IMR-90 (cell line): ENCODE measurements at regions not wholly inside any gene's neighbourhood (a gene's known extent, or its start where the extent isn't known, plus 50 kb on each side); places are given as distances from the start of the nearest gene placed in this dataset.
A peak's percentile ranks its signal among the peaks of the same experiment; 100 is the strongest.

ENCODE experiments used
- ATAC-seq: fragments of 200-7000 bp; cut with Tn5 transposase; 2 replicates; pipeline ENCODE4 v1.9.1; 2020; ENCODE audit warnings: low read depth, mild to moderate bottlenecking, moderate library complexity
- BruUV-seq: library from RNA; stranded (reverse); fragments of 400-500 nt; replicated peaks from 2 replicates; lab custom pipeline; 2021; lab: Mats Ljungman, UMichigan
- CTCF ChIA-PET: fragments of 300-600 bp; formaldehyde crosslinking; extraction: SDS; loops from one replicate; lab custom pipeline; 2021; ENCODE audit warnings: antibody characterized with exemption; lab: Yijun Ruan, JAX
- POLR2A ChIA-PET: fragments of 300-600 bp; sonication (Branson Sonifier 250); formaldehyde crosslinking; loops from one replicate; lab custom pipeline; 2022; ENCODE audit warnings: antibody characterized with exemption; ENCODE audit not compliant: unreplicated experiment; lab: Charles Lee
- DNase-seq: peaks from one replicate; pipeline ENCODE4 v3.0.0; 2013
- H2AFZ ChIP-seq: replicated peaks from 2 replicates; pipeline ENCODE3; 2013; ENCODE audit warnings: low read length, mild to moderate bottlenecking; ENCODE audit not compliant: poor library complexity
- H2AK5ac ChIP-seq: 2 replicates; pipeline ENCODE4 v1.6.1; 2013; ENCODE audit warnings: low read depth, low read length, inconsistent platforms
- H2AK9ac ChIP-seq: replicated peaks from 2 replicates; pipeline ENCODE3; 2013; ENCODE audit warnings: mild to moderate bottlenecking, low read depth, low read length, moderate library complexity; ENCODE audit not compliant: poor library complexity
- H2BK120ac ChIP-seq: 2 replicates; pipeline ENCODE4 v1.6.1; 2013; ENCODE audit warnings: low read depth, low read length, inconsistent platforms
- H2BK15ac ChIP-seq: 3 replicates; pipeline ENCODE4 v1.6.1; 2013; ENCODE audit warnings: low read depth, low read length, inconsistent platforms
- H2BK20ac ChIP-seq: 2 replicates; pipeline ENCODE4 v1.6.1; 2013; ENCODE audit warnings: low read depth, mild to moderate bottlenecking, inconsistent platforms, low read length, moderate library complexity
- H2BK5ac ChIP-seq: 2 replicates; pipeline ENCODE4 v1.6.1; 2013; ENCODE audit warnings: mild to moderate bottlenecking, low read depth, low read length, inconsistent platforms; ENCODE audit not compliant: poor library complexity, severe bottlenecking
- H3K14ac ChIP-seq: replicated peaks from 2 replicates; pipeline ENCODE4 v1.6.1; 2013; ENCODE audit warnings: low read depth, low read length, inconsistent platforms
- H3K18ac ChIP-seq: 2 replicates; pipeline ENCODE4 v1.6.1; 2013; ENCODE audit warnings: low read depth, low read length, control low read depth
- H3K23ac ChIP-seq: 2 replicates; pipeline ENCODE4 v1.6.1; 2013; ENCODE audit warnings: low read depth, low read length, inconsistent platforms
- H3K27ac ChIP-seq: 2 replicates; pipeline ENCODE4 v1.5.1; 2013; ENCODE audit warnings: mild to moderate bottlenecking, control low read depth, low read length; ENCODE audit not compliant: insufficient read depth
- H3K27me3 ChIP-seq: 2 replicates; pipeline ENCODE4 v1.6.1; 2013; ENCODE audit warnings: low read length; ENCODE audit not compliant: control insufficient read depth, insufficient read depth
- H3K36me3 ChIP-seq: 2 replicates; pipeline ENCODE4 v1.6.1; 2013; ENCODE audit warnings: low read length, mixed read lengths; ENCODE audit not compliant: control insufficient read depth, insufficient read depth
- H3K4ac ChIP-seq: 2 replicates; pipeline ENCODE4 v1.6.1; 2013; ENCODE audit warnings: low read depth, low read length, inconsistent platforms
- H3K4me1 ChIP-seq: 2 replicates; pipeline ENCODE4 v1.6.1; 2013; ENCODE audit warnings: low read length, mixed read lengths; ENCODE audit not compliant: control insufficient read depth, insufficient read depth
- H3K4me2 ChIP-seq: 2 replicates; pipeline ENCODE4 v1.6.1; 2013; ENCODE audit warnings: low read depth, mild to moderate bottlenecking, control low read depth, low read length, moderate library complexity
- H3K4me3 ChIP-seq: 2 replicates; pipeline ENCODE4 v1.5.1; 2013; ENCODE audit warnings: low read depth, mild to moderate bottlenecking, control low read depth, low read length, moderate library complexity; ENCODE audit not compliant: insufficient read depth
- H3K56ac ChIP-seq: 2 replicates; pipeline ENCODE4 v1.6.1; 2013; ENCODE audit warnings: low read length, inconsistent platforms; ENCODE audit not compliant: insufficient read depth; ENCODE audit errors: extremely low read depth
- H3K79me1 ChIP-seq, 2 experiments: 2 replicates each; pipeline ENCODE4 v1.6.1; 2013; ENCODE audit warnings: low read length in 2 of 2, inconsistent platforms in 1 of 2, low read depth in 1 of 2
- H3K9ac ChIP-seq: 2 replicates; pipeline ENCODE4 v1.6.1; 2013; ENCODE audit warnings: low read depth, low read length, control low read depth
- H3K9me1 ChIP-seq: 2 replicates; pipeline ENCODE4 v1.6.1; 2013; ENCODE audit warnings: low read length, inconsistent platforms; ENCODE audit not compliant: insufficient read depth
- H3K9me3 ChIP-seq: 2 replicates; pipeline ENCODE4 v1.6.1; 2013; ENCODE audit warnings: low read length; ENCODE audit not compliant: control insufficient read depth, insufficient read depth
- H4K20me1 ChIP-seq: 2 replicates; pipeline ENCODE4 v1.6.1; 2013; ENCODE audit warnings: low read length, inconsistent platforms; ENCODE audit not compliant: insufficient read depth
- H4K5ac ChIP-seq: 2 replicates; pipeline ENCODE4 v1.6.1; 2013; ENCODE audit warnings: mild to moderate bottlenecking, low read depth, low read length, control low read depth
- H4K8ac ChIP-seq, 2 experiments: 2 replicates each; pipeline ENCODE4 v1.6.1; 2013; ENCODE audit warnings: low read depth in 2 of 2, low read length in 2 of 2, control low read depth in 1 of 2, inconsistent platforms in 1 of 2
- H4K91ac ChIP-seq: 2 replicates; pipeline ENCODE4 v1.6.1; 2013; ENCODE audit warnings: low read depth, low read length, inconsistent platforms; ENCODE audit not compliant: insufficient read depth
- BHLHE40 ChIP-seq: fragments of 150-350 bp; IDR thresholded peaks from 2 replicates; pipeline ENCODE4 v1.6.1; 2016; ENCODE audit warnings: mild to moderate bottlenecking, low read depth, low read length
- CEBPB ChIP-seq: IDR thresholded peaks from 2 replicates; pipeline ENCODE4 v1.6.1; 2012; ENCODE audit warnings: low read depth, low read length, improper control_type of control experiment
- CHD1 ChIP-seq: IDR thresholded peaks from 2 replicates; pipeline ENCODE4 v1.6.1; 2012; ENCODE audit warnings: low read depth, low read length, improper control_type of control experiment
- FOS ChIP-seq: fragments of 150-350 bp; IDR thresholded peaks from 2 replicates; pipeline ENCODE4 v1.6.1; 2016; ENCODE audit warnings: low read depth, low read length
- MAFK ChIP-seq: IDR thresholded peaks from 2 replicates; pipeline ENCODE4 v1.6.1; 2012; ENCODE audit warnings: low read depth, low read length, improper control_type of control experiment
- MAZ ChIP-seq: IDR thresholded peaks from 2 replicates; pipeline ENCODE4 v1.6.1; 2012; ENCODE audit warnings: low read depth, mild to moderate bottlenecking, low read length, improper control_type of control experiment, moderate library complexity, borderline replicate concordance
- MXI1 ChIP-seq: IDR thresholded peaks from 2 replicates; pipeline ENCODE4 v1.6.1; 2012; ENCODE audit warnings: low read depth, mild to moderate bottlenecking, low read length, moderate library complexity, borderline replicate concordance
- NFE2L2 ChIP-seq: fragments of 150-350 bp; IDR thresholded peaks from 2 replicates; pipeline ENCODE4 v1.6.1; 2016; ENCODE audit warnings: low read depth, mild to moderate bottlenecking, low read length
- POLR2A ChIP-seq: IDR thresholded peaks from 2 replicates; pipeline ENCODE4 v1.6.1; 2012; ENCODE audit warnings: mild to moderate bottlenecking, low read depth, low read length
- RAD21 ChIP-seq: IDR thresholded peaks from 2 replicates; pipeline ENCODE4 v1.6.1; 2012; ENCODE audit warnings: low read length, improper control_type of control experiment
- RCOR1 ChIP-seq: IDR thresholded peaks from 2 replicates; pipeline ENCODE4 v1.6.1; 2012; ENCODE audit warnings: mild to moderate bottlenecking, low read length, improper control_type of control experiment; ENCODE audit not compliant: insufficient replicate concordance
- RFX5 ChIP-seq: IDR thresholded peaks from 2 replicates; pipeline ENCODE4 v1.8.0; 2012; ENCODE audit warnings: low read depth, mild to moderate bottlenecking, low read length, moderate library complexity
- SMC3 ChIP-seq: fragments of 150-350 bp; IDR thresholded peaks from 2 replicates; pipeline ENCODE4 v1.6.1; 2016; ENCODE audit warnings: low read depth, mild to moderate bottlenecking, antibody characterized with exemption, low read length, moderate library complexity
- WGBS, 2 experiments: methylation state at CpG; one replicate each; pipeline versions ENCODE4 v1.1.5 to v1.1.7; 2013; ENCODE audit warnings: missing lambda C conversion rate in 2 of 2; ENCODE audit not compliant: insufficient read length in 1 of 2; ENCODE audit errors: extremely low coverage in 2 of 2; 5-methylcytosine and 5-hydroxymethylcytosine counted together
- dilution Hi-C: fragments of 300-500 bp; cut with HindIII; formaldehyde crosslinking; loops from one replicate; pipeline ENCODE4 v1.14.3; 2018; ENCODE audit warnings: low sequenced_read_pairs; ENCODE audit not compliant: unreplicated experiment
- in situ Hi-C: fragments of 300-500 bp; cut with MboI; formaldehyde crosslinking; loops from 3 replicates; pipeline ENCODE4 v1.14.3; 2019; ENCODE audit warnings: low sequenced_read_pairs, inconsistent platforms, mixed read lengths
- intact Hi-C: fragments of 100-400 bp; cut with micrococcal nuclease; formaldehyde crosslinking; loops from 2 replicates; pipeline ENCODE4 v1.10.0; 2022
- TF ChIP-seq, protein P1 (sequence below): conservative IDR thresholded peaks from 2 replicates; pipeline ENCODE4 v1.5.1; 2012; ENCODE audit warnings: mild to moderate bottlenecking, low read depth, low read length, improper control_type of control experiment
- TF ChIP-seq, protein P2 (sequence below): fragments of 150-350 bp; IDR thresholded peaks from 2 replicates; pipeline ENCODE4 v1.6.1; 2016; ENCODE audit warnings: low read depth, mild to moderate bottlenecking, low read length, moderate library complexity, borderline replicate concordance
- TF ChIP-seq, protein P3 (sequence below): fragments of 150-350 bp; IDR thresholded peaks from 2 replicates; pipeline ENCODE4 v1.6.1; 2017; ENCODE audit warnings: mild to moderate bottlenecking, antibody characterized with exemption, low read length, low read depth

DNA sequence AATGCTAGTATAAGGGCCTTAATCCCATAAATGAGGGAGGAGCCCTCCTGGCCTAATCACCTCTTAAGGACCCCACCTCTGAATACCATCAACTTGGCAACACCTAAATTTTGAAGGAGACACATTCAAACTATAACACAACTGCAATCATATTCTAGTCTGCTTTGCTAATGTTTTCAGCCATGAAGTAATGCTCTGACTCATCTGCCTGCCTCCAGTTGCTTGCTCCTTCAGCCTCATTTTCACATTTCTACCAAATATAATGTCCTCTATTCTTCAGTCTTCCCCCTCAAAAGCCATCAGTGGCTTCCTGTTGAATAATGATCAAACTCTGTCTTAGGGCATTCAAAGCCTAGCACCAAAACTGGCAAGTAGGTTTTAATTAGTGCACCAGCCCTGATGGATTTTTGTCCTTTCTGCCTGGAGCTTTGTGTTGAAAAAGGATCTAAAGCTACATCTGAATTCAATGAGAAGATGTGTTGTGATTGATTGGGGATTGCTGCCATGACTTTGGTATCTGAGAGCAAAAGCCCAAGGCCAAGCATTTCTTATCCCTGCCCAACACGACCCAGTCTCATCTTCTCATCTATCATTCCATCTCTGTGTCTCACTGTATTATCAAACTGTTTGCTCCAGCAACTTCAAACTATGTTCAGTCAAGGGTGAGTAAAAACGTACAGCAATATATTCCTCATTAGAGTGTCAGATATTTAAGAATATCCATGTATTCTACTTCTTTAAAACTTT is 140.8 kb upstream of the ELAC2 start:
- no peak overlapping the region for H3K14ac ChIP-seq
- dilution Hi-C loops (no loop called here), in situ Hi-C loops (no loop called here), intact Hi-C loops (no loop called here)
- peak; percentile 17 for DNase-seq
- H3K4me1 ChIP-seq = no peaks in the 10 kb centered on the region; the same call in 1 of the 2 replicates
- no peak overlapping the region for H4K8ac ChIP-seq
- H3K4me3 ChIP-seq = no peak overlapping the region
- CTCF ChIA-PET = no interaction called here
- no peak overlapping the region for H3K56ac ChIP-seq
- no peaks in the 10 kb centered on the region for H3K79me1 ChIP-seq
- H2BK15ac ChIP-seq = no peak overlapping the region
- no peak overlapping the region for H3K9ac ChIP-seq
- BruUV-seq = no TSS peak
- H3K27me3 ChIP-seq = no peaks in the 10 kb centered on the region; the same call in 1 of the 2 replicates
- H3K23ac ChIP-seq = no peak overlapping the region
- H2AK9ac ChIP-seq = no peak overlapping the region
- H2AFZ ChIP-seq = no peak overlapping the region
- H3K36me3 ChIP-seq = no peaks in the 10 kb centered on the region
- no peak overlapping the region for H2BK5ac ChIP-seq
- no peak overlapping the region for H3K27ac ChIP-seq
- no peak overlapping the region for H3K4ac ChIP-seq
- H2AK5ac ChIP-seq = no peak overlapping the region
- no peaks in the 10 kb centered on the region for H4K20me1 ChIP-seq
- no peak overlapping the region for H2BK20ac ChIP-seq
- H2BK120ac ChIP-seq = no peak overlapping the region
- no peak for ATAC-seq
- no CpG with 5 or more reads among the region's 2 CpGs for WGBS, 2 experiments
- H3K9me1 ChIP-seq = no peaks in the 10 kb centered on the region
- no peaks in the 10 kb centered on the region for H3K9me3 ChIP-seq
- TF ChIP-seq, protein P1, sequence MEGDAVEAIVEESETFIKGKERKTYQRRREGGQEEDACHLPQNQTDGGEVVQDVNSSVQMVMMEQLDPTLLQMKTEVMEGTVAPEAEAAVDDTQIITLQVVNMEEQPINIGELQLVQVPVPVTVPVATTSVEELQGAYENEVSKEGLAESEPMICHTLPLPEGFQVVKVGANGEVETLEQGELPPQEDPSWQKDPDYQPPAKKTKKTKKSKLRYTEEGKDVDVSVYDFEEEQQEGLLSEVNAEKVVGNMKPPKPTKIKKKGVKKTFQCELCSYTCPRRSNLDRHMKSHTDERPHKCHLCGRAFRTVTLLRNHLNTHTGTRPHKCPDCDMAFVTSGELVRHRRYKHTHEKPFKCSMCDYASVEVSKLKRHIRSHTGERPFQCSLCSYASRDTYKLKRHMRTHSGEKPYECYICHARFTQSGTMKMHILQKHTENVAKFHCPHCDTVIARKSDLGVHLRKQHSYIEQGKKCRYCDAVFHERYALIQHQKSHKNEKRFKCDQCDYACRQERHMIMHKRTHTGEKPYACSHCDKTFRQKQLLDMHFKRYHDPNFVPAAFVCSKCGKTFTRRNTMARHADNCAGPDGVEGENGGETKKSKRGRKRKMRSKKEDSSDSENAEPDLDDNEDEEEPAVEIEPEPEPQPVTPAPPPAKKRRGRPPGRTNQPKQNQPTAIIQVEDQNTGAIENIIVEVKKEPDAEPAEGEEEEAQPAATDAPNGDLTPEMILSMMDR = no peak
- no peak for TF ChIP-seq BHLHE40
- no peak for TF ChIP-seq FOS
- no peak for TF ChIP-seq MXI1
- TF ChIP-seq CHD1 = no peak
- no peak for TF ChIP-seq NFE2L2
- no peak for TF ChIP-seq MAFK
- no peak for TF ChIP-seq MAZ
- TF ChIP-seq, protein P2, sequence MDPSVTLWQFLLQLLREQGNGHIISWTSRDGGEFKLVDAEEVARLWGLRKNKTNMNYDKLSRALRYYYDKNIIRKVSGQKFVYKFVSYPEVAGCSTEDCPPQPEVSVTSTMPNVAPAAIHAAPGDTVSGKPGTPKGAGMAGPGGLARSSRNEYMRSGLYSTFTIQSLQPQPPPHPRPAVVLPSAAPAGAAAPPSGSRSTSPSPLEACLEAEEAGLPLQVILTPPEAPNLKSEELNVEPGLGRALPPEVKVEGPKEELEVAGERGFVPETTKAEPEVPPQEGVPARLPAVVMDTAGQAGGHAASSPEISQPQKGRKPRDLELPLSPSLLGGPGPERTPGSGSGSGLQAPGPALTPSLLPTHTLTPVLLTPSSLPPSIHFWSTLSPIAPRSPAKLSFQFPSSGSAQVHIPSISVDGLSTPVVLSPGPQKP = no peak
- no peak for TF ChIP-seq RAD21
- TF ChIP-seq, protein P3, sequence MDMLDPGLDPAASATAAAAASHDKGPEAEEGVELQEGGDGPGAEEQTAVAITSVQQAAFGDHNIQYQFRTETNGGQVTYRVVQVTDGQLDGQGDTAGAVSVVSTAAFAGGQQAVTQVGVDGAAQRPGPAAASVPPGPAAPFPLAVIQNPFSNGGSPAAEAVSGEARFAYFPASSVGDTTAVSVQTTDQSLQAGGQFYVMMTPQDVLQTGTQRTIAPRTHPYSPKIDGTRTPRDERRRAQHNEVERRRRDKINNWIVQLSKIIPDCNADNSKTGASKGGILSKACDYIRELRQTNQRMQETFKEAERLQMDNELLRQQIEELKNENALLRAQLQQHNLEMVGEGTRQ = no peak
- no peak for TF ChIP-seq SMC3
- TF ChIP-seq CEBPB = no peak
- no peak for TF ChIP-seq RFX5
- no peak for TF ChIP-seq POLR2A
- no peak for TF ChIP-seq RCOR1
- H4K91ac ChIP-seq = no peak overlapping the region
- POLR2A ChIA-PET = no interaction called here
- H4K5ac ChIP-seq = no peak overlapping the region
- H3K4me2 ChIP-seq = no peak overlapping the region
- H3K18ac ChIP-seq = no peak overlapping the region
